ENCODE measurements at regions not wholly inside any gene's neighbourhood (a gene's known extent, or its start where the extent isn't known, plus 50 kb on each side); places are given as distances from the start of the nearest gene placed in this dataset.

DNA sequence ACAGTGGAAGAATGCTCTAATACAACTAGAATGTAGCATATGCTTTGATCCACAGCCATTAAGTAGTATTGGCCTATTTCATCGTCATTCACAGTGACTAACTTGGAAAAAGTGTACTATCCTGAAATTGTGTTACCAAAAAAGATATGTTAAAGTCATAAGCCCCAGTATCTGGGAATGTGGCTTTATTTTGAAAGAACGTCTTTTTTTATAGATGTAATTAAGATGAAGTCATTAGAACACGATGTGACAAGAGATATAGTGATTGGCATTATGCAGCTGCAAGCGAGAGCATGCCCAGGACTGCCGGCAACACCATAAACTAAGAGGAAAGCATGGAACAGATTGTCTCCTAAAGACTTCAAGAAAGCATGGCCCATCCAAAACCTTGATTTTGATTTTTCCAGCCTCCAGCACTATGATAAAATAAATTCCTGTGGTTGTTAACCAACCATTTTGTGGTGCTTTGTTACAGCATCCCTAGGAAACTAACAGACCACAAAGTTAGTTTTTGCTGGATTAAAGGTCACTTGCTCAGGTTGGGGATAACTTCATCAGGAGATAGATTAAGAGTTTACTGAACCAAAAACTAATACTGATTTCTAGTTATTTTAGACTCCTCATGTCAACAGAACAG lies 870.6 kb upstream of the LRRC4C start:
- DNase-seq (ENCODE audit: low read depth, low spot score), result no peak
- TF ChIP-seq, protein P1, sequence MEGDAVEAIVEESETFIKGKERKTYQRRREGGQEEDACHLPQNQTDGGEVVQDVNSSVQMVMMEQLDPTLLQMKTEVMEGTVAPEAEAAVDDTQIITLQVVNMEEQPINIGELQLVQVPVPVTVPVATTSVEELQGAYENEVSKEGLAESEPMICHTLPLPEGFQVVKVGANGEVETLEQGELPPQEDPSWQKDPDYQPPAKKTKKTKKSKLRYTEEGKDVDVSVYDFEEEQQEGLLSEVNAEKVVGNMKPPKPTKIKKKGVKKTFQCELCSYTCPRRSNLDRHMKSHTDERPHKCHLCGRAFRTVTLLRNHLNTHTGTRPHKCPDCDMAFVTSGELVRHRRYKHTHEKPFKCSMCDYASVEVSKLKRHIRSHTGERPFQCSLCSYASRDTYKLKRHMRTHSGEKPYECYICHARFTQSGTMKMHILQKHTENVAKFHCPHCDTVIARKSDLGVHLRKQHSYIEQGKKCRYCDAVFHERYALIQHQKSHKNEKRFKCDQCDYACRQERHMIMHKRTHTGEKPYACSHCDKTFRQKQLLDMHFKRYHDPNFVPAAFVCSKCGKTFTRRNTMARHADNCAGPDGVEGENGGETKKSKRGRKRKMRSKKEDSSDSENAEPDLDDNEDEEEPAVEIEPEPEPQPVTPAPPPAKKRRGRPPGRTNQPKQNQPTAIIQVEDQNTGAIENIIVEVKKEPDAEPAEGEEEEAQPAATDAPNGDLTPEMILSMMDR (IDR thresholded peaks at IDR 0.05; ENCODE audit: low read depth, low read length), result no peak
- ChIA-PET CTCF (no interaction called here), POLR2A (no interaction called here)
- Histone ChIP-seq H3K27ac (ENCODE audit: low read depth, low read length) (no peak overlapping the region), H3K4me3 (ENCODE audit: low read depth, low read length) (no peak overlapping the region), H3K27me3 (ENCODE audit: control insufficient read depth, insufficient read depth, low read length) (no peaks in the 10 kb centered on the region), H3K9me3 (ENCODE audit: control insufficient read depth, insufficient read depth, low read length) (peaks cover 8% of the 10 kb centered on the region)

DNA sequence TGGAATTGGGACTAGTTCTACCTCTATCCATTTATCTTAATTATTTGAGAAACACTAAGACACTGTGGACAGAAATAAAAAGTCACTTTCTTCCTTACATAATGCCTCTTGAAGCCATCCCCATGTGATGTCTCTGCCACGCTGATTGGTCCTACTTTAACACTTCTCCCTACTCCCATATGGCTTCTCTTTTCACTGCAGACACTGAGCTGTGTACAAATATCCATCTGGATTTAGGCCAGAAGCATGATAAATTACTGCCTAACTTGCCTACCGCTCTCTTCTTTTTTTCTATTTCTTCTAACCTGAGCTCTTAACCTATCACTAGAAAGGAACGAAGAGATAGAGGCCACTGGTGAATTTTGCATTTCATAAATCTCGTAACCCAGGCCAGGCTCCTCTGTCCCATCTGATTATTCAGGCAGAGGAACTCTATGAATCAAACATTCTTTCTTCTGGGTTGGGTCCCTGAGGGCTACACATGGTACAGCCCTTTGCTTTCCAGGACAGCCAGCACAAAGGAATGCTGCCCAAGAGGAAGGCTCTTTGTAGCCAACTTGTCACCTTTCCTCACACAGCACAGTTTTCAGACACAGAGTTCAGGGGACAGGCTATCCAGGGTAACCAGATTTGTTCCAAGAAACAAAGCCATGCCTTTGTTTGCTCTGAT lies 878.5 kb upstream of the LRRC4C start:
- no peaks in the 10 kb centered on the region for H3K27me3 ChIP-seq (ENCODE audit: control insufficient read depth, insufficient read depth, low read length)
- peaks cover 18% of the 10 kb centered on the region for H3K9me3 ChIP-seq (ENCODE audit: control insufficient read depth, insufficient read depth, low read length)
- H3K27ac ChIP-seq (ENCODE audit: low read depth, low read length), result no peak overlapping the region
- POLR2A ChIA-PET, result no interaction called here
- no peak for DNase-seq (ENCODE audit: low read depth, low spot score)
- TF ChIP-seq, protein P1 (IDR thresholded peaks at IDR 0.05; ENCODE audit: low read depth, low read length), result no peak
- CTCF ChIA-PET, result no interaction called here
- no peak overlapping the region for H3K4me3 ChIP-seq (ENCODE audit: low read depth, low read length)

DNA sequence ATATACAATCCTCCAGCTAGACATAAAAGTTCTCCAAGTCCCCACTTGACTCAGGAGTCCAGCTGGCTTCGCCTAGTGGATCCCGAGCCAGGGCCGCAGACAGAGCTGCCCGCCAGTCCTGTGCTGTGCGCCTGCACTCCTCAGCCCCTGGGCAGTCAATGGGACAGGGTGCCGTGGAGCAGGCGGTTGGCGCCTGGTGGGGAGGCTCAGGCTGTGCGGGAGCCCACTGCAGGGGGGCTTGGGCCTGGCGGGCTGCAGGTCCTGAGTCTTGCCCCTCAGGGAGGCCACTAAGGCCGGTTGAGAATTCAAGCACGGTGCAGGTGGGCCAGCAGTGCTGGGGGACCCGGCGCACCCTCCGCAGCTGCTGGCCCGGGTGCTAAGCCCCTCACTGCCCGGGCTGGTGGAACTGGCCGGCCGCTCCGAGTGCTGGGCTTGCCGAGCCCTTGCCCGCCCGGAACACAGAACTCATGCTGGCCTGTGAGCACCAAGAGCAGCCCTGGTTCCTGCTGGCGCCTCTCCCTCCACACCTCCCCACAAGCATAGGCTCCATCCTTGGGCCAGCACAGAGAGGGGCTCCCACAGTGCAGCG lies 884.8 kb upstream of the LRRC4C start:
- ChIA-PET POLR2A (no interaction called here), CTCF (no interaction called here)

DNA sequence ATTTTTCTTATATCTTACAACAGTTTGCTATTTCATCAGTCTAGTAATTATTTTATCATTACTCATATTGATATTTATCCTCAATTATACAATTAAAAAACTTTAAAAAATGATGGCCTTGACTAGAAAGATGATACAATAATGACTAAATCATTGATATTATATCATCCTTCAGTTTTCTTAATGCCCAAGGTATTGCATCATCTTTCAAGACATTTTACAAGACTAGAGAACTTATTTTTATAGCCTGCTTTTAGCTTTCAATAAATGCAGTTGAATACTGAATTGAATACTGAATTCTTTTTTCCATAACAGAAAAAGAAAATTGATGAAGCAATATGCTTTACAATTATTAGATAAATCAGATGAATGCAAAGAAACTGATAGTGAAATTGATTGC lies 886.5 kb upstream of the LRRC4C start:
- no peak for DNase-seq (ENCODE audit: low read depth, low spot score)
- no peak overlapping the region for H3K4me3 ChIP-seq (ENCODE audit: low read depth, low read length)
- no peaks in the 10 kb centered on the region for H3K27me3 ChIP-seq (ENCODE audit: control insufficient read depth, insufficient read depth, low read length)
- H3K27ac ChIP-seq (ENCODE audit: low read depth, low read length), result no peak overlapping the region
- CTCF ChIA-PET, result no interaction called here
- POLR2A ChIA-PET, result no interaction called here
- TF ChIP-seq, protein P1 (IDR thresholded peaks at IDR 0.05; ENCODE audit: low read depth, low read length), result no peak
- peaks cover 11% of the 10 kb centered on the region for H3K9me3 ChIP-seq (ENCODE audit: control insufficient read depth, insufficient read depth, low read length)

More for the DNA sequence above, 884.8 kb upstream of the LRRC4C start:
- Histone ChIP-seq H3K4me3 (ENCODE audit: low read depth, low read length) (no peak overlapping the region), H3K9me3 (ENCODE audit: control insufficient read depth, insufficient read depth, low read length) (peaks cover 20% of the 10 kb centered on the region), H3K27ac (ENCODE audit: low read depth, low read length) (no peak overlapping the region), H3K27me3 (ENCODE audit: control insufficient read depth, insufficient read depth, low read length) (no peaks in the 10 kb centered on the region)
- DNase-seq (ENCODE audit: low read depth, low spot score), result no peak
- TF ChIP-seq, protein P1 (IDR thresholded peaks at IDR 0.05; ENCODE audit: low read depth, low read length), result no peak

DNA sequence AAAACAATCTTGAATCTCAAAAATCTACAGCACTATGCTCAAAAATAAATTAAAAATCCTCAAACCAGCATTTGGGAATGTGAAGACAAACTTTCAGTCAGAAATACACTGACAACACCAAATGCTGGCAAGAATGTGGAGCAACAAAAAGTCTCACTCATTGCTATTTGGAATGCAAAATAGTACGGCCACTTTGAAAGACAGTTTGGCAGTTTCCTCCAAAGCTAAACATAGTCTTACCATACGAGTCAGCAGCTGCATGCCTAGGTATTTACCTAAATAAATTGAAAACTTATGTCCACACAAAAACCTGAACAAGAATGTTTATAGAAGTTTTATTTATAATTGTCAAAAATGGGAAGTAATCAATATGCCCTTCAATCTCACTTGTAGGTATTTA lies 904.2 kb upstream of the LRRC4C start:
- Histone ChIP-seq H3K27me3 (ENCODE audit: control insufficient read depth, insufficient read depth, low read length) (no peaks in the 10 kb centered on the region), H3K9me3 (ENCODE audit: control insufficient read depth, insufficient read depth, low read length) (peaks cover 8% of the 10 kb centered on the region), H3K27ac (ENCODE audit: low read depth, low read length) (no peak overlapping the region), H3K4me3 (ENCODE audit: low read depth, low read length) (no peak overlapping the region)
- TF ChIP-seq, protein P1 (IDR thresholded peaks at IDR 0.05; ENCODE audit: low read depth, low read length), result no peak
- CTCF ChIA-PET, result no interaction called here
- POLR2A ChIA-PET, result no interaction called here
- no peak for DNase-seq (ENCODE audit: low read depth, low spot score)
